ENCODE measurements at regions not wholly inside any gene's neighbourhood (a gene's known extent, or its start where the extent isn't known, plus 50 kb on each side); places are given as distances from the start of the nearest gene placed in this dataset.

DNA sequence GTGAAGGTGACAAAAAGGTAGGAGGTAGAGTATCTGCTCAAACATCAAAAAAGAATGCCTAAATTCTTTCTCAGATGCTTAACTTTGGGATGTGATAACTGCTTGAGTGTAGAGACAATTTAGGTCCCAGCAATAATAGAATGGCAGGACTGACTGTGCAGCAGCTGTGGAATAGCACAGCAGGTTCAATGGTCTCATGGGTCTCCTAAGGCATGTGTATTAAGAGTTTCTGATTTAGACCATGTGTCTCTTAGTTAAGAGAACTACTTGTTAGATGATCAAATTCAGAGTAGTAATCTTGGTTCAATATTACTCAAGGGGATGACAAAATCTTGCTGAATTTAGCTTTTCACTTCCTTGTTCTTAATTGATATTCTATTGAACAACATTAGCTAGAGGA, 72.0 kb downstream of the ALX1 start:
- DNase-seq, result no peak

DNA sequence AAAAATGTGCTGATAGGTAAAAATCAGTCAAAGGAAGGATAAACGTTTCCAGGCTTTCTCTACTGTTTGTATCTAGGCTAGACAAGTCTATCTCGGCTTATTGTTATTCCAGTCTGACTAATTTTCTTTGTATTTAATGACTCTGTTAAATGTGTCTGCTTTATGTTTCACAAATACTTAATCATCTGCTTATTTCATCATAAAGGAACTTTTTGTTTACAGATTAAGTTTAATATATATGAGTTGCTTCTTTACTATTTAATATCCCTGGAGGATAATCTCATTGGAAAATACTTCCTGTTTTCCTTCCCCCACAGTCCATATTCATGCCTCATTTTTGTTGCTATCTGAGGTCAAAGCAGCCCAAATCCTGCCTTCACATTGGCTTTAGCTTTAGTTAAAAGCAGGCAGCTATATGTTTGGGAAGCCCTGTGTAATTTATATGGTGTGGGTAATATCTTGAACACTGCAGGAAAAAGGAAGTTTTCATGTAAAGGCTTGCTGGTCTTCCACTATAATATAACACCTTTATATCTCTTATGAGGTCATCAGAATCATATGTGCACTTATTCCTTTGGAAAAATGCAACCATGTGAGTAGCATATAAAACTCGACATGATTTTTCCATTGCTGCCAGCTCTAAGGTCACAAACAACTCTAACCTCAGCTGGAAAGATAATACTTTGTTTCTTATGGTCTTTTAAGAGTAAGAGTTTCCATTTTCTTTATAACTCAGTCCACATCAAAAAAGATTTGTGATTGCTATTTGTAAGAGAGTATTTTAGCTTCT, 76.8 kb downstream of the ALX1 start:
- no peak for DNase-seq

DNA sequence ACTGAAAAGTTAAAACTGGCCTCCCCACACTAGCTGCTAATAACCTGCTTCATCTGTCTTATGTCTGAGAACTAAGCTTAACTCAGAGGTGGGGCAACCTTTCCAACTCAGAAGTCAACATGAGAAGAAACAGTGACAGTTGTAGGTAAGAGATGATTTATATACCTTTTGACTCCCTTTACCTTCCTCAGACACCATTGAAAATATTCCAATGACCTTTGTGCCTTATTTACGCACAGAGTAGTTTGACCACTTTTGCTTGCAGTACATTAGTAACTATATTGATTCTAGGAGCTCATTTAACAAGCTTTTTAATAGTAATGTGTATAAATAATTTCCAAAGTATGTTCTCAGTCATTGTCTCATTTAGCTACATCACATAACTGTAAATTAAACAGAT, 77.6 kb downstream of the ALX1 start:
- DNase-seq, result no peak

DNA sequence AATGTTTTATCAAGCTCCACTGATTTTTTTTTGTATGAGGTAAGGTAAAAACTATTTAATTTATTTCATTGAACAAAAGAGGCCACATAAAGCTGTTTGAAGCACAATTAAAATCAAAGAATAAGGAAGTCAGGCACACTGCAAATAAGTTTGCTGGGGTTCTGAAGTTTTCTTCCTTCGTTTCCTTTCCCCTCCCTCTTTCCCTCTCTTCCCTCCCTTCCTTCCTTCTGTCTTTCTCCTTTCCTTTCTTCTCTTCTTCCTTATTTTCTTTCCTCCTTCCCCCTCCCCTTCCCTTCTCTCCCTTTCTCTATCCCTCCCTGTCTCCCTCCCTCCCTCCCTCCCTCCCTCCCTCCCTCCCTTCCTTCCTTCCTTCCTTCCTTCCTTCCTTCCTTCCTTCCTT, 78.7 kb downstream of the ALX1 start:
- no peak for DNase-seq

GRCh38 chr12:85363382-85364190, 83.6 kb downstream of the ALX1 start:
- no peak for DNase-seq

DNA sequence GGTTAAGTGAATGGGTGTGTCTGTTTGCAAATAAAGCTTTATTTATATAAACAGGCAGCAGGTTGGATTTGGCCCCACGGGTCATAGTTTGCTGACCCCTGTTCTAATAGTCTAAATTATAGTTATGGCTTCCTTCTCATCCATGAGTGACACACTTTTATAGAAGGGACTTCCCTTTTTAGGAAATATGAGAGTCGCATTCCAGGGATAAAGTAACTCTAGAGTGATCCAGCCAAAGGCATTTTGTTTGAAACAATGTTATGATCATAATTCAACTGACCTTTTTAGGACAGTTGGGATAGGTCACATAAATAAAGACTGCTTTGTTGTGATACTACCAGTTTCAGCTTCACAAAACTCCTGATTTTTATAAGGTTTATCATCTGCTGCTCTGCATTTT, 87.9 kb downstream of the ALX1 start:
- no peak for DNase-seq

- DNase-seq, result no peak
Observed at GRCh38 chr12:85369365-85370154, 89.5 kb downstream of the ALX1 start.

DNA sequence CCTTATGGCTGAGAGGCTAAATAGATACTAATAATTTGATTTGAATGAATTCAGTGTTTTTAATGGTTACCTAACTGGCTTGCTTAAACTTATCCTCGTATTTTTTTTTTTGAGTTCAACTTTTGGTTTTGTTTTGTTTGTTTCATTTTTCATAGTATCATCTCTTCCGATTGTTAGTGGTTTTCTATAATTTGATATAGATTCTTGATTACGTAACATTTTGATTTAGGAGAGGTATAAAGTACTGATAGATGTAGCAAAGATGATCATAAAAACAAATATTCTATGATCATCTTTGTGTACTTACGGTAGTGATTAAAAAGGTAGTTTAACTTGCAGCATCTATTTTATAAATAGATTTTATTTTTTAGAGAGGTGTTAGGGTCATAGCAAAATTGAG, 93.0 kb downstream of the ALX1 start:
- DNase-seq, result no peak

DNA sequence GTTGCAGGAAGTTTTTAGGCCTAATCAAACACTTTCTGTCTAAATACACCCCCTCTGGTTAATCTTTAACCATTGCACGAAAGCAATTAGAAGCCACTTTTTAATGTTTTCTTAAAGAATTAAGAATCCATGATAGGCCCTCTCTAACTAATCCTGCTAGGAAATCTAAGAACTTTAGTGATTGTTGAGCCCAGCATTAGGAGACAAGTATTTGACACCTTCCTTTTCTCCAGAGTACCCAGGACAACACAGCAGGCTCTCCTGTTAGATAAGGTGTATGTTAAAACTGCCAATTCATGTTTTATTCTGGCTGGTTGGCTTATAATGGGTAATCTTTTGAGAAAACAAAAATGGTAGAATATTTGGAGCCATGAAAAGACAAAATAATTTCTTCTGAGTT, 95.0 kb downstream of the ALX1 start:
- no peak for DNase-seq

- no peak for DNase-seq
Observed at GRCh38 chr12:85385406-85385805, 105.4 kb downstream of the ALX1 start.

DNA sequence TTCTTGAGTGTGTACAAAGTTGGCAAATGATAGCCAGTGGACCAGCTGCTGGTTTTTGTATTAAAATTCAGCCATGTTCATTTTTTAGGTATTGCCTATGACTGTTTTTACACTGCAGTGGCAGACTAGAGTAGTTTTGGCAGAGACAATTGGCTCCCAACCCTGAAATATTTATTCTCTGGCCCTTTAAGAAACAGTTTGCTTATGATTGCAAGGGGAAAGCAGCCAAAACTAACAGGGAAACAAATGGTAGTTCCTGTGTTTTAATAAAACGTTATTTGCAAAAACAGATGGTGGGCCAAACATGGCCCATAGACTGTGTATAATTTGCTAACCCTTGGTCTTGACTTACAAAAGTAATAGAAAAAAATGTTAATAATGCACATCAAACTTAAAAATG, 110.2 kb downstream of the ALX1 start:
- DNase-seq, result no peak

- no peak for DNase-seq
Observed at GRCh38 chr12:85392508-85392907, 112.5 kb downstream of the ALX1 start.

GRCh38 chr12:85393606-85394005, 113.6 kb downstream of the ALX1 start:
- no peak for DNase-seq

DNA sequence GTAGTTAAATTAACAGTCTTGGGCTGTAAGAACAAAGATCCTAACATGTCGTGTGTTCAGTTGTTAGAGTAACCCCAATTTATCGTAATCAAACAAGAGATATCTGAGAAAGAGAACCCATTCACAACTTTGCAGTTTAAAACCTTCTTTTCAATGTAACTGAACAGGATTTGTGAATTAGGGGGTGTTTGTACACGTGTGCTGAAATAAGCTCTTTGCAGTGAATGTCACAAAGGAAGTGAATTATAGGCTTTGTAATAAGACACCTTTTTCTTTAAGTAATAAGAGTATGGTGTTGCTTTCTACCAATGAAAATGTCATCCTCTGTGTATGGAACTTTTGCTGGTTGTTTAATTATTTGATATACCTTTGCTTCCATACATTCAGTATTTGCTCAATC, 114.0 kb downstream of the ALX1 start:
- no peak for DNase-seq

GRCh38 chr12:85394809-85395208, 114.8 kb downstream of the ALX1 start:
- DNase-seq, result no peak

- no peak for DNase-seq
Observed at GRCh38 chr12:85405262-85405661, 125.2 kb downstream of the ALX1 start.

DNA sequence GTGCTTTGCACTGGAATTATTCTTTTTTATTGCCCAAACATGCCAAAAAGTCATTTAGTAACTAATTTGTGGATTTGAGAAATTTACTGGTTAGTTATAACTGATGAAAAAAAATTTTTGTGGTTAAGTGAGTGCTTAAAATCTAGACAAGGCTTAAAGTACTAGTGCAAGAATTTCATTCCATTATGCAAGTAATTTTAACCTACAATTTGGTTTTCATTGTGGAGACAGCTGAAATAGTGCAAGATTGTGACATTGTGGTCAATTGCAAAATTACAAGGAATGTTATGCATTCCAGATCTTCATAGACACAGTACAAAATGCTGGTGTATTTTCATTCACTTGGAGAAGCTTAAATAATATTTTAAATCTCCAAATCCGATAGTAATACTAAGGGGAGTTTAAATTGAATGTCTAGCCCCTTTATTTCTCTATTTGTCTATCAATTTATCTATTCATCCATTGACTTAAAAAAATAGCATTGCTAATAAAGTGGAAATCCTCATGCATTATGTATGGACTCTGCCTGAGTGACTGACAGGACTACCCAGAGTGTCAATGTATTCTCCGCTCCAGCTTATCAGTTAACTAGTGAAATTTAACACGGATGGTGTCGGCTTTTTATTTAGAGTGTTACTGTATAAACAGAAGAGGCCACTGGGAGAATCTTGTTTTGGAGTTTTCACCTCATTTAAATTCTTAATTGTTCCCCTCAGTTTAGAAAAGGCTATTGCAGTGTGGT, 125.9 kb downstream of the ALX1 start:
- DNase-seq, result no peak

DNA sequence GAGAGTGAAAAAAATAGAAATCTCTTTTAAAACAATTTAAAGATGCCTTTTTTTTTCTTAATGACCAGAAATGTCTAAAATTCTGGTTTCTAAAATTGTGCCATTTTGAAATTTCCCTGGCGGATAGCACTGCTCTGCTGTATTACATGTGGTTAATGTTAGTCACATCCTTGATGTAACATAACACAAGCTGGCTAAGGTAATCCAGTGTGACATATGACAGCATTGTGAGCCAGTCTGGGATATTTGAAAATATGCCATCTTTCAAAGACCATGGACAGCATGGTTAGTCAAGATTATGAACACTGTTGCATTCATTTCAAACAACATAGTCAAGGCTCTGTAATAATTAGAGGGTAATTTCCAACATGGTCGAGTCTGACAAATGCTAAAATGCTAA, 133.2 kb downstream of the ALX1 start:
- no peak for DNase-seq

GRCh38 chr12:85422762-85423161, 142.7 kb downstream of the ALX1 start:
- no peak for DNase-seq

- DNase-seq, result no peak
Observed at GRCh38 chr12:85423947-85424346, 143.9 kb downstream of the ALX1 start.

GRCh38 chr12:85424581-85425348, 144.7 kb downstream of the ALX1 start:
- DNase-seq, result no peak

DNA sequence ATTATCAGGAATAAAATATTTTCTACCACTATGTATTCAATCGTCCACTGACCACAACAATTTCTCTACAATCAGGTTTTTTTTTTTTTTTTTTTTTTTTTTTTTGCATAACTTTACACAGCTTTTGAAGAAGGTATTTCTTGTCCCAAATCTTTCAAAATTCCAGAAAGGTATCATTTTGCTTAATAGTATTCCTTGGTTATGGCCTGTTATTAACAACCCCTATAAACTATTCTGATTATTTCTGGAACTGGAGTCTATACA, 145.3 kb downstream of the ALX1 start:
- DNase-seq, result no peak
